ENCODE measurements at regions not wholly inside any gene's neighbourhood (a gene's known extent, or its start where the extent isn't known, plus 50 kb on each side); places are given as distances from the start of the nearest gene placed in this dataset.

- H3K27ac ChIP-seq (ENCODE audit: low read length): no peak overlapping the region
- H3K27me3 ChIP-seq (ENCODE audit: insufficient read depth, low read length): no peaks in the 10 kb centered on the region
- H3K9ac ChIP-seq (ENCODE audit: low read depth, low read length): no peak overlapping the region
- no peaks in the 10 kb centered on the region for H3K9me3 ChIP-seq (ENCODE audit: insufficient read depth, low read depth, low read length)
- H3K36me3 ChIP-seq (ENCODE audit: insufficient read depth, low read depth, low read length): no peaks in the 10 kb centered on the region
- no peaks in the 10 kb centered on the region for H3K4me1 ChIP-seq (ENCODE audit: insufficient read depth, low read length)
- H3K4me3 ChIP-seq (ENCODE audit: low read length): no peak overlapping the region
Observed at GRCh38 chr3:78402720-78403119, 1362.8 kb downstream of the ROBO2 start.

- Histone ChIP-seq H3K9ac (ENCODE audit: low read depth, low read length) (no peak overlapping the region), H3K4me1 (ENCODE audit: insufficient read depth, low read length) (no peaks in the 10 kb centered on the region), H3K4me3 (ENCODE audit: low read length) (no peak overlapping the region), H3K36me3 (ENCODE audit: insufficient read depth, low read depth, low read length) (no peaks in the 10 kb centered on the region), H3K27me3 (ENCODE audit: insufficient read depth, low read length) (no peaks in the 10 kb centered on the region), H3K27ac (ENCODE audit: low read length) (no peak overlapping the region), H3K9me3 (ENCODE audit: insufficient read depth, low read depth, low read length) (no peaks in the 10 kb centered on the region)
Observed at GRCh38 chr3:78405745-78406144, 1362.1 kb downstream of the ROBO1 start.

- Histone ChIP-seq H3K4me3 (ENCODE audit: low read length) (no peak overlapping the region), H3K27ac (ENCODE audit: low read length) (no peak overlapping the region), H3K4me1 (ENCODE audit: insufficient read depth, low read length) (no peaks in the 10 kb centered on the region), H3K27me3 (ENCODE audit: insufficient read depth, low read length) (no peaks in the 10 kb centered on the region), H3K36me3 (ENCODE audit: insufficient read depth, low read depth, low read length) (no peaks in the 10 kb centered on the region), H3K9me3 (ENCODE audit: insufficient read depth, low read depth, low read length) (no peaks in the 10 kb centered on the region), H3K9ac (ENCODE audit: low read depth, low read length) (no peak overlapping the region)
Observed at GRCh38 chr3:78406396-78406795, 1361.4 kb downstream of the ROBO1 start.

GRCh38 chr3:78410077-78410476, 1357.7 kb downstream of the ROBO1 start:
- Histone ChIP-seq H3K4me1 (ENCODE audit: insufficient read depth, low read length) (no peaks in the 10 kb centered on the region), H3K4me3 (ENCODE audit: low read length) (no peak overlapping the region), H3K27ac (ENCODE audit: low read length) (no peak overlapping the region), H3K9ac (ENCODE audit: low read depth, low read length) (no peak overlapping the region), H3K27me3 (ENCODE audit: insufficient read depth, low read length) (no peaks in the 10 kb centered on the region), H3K36me3 (ENCODE audit: insufficient read depth, low read depth, low read length) (no peaks in the 10 kb centered on the region), H3K9me3 (ENCODE audit: insufficient read depth, low read depth, low read length) (no peaks in the 10 kb centered on the region)

- Histone ChIP-seq H3K27me3 (ENCODE audit: insufficient read depth, low read length) (no peaks in the 10 kb centered on the region), H3K4me1 (ENCODE audit: insufficient read depth, low read length) (no peaks in the 10 kb centered on the region), H3K27ac (ENCODE audit: low read length) (no peak overlapping the region), H3K36me3 (ENCODE audit: insufficient read depth, low read depth, low read length) (no peaks in the 10 kb centered on the region), H3K9me3 (ENCODE audit: insufficient read depth, low read depth, low read length) (no peaks in the 10 kb centered on the region), H3K4me3 (ENCODE audit: low read length) (no peak overlapping the region), H3K9ac (ENCODE audit: low read depth, low read length) (no peak overlapping the region)
Observed at GRCh38 chr3:78414261-78414660, 1353.5 kb downstream of the ROBO1 start.

GRCh38 chr3:78420611-78421010, 1347.2 kb downstream of the ROBO1 start:
- H3K36me3 ChIP-seq (ENCODE audit: insufficient read depth, low read depth, low read length): no peaks in the 10 kb centered on the region
- H3K4me3 ChIP-seq (ENCODE audit: low read length): no peak overlapping the region
- H3K27me3 ChIP-seq (ENCODE audit: insufficient read depth, low read length): no peaks in the 10 kb centered on the region
- no peak overlapping the region for H3K27ac ChIP-seq (ENCODE audit: low read length)
- no peaks in the 10 kb centered on the region for H3K9me3 ChIP-seq (ENCODE audit: insufficient read depth, low read depth, low read length)
- H3K4me1 ChIP-seq (ENCODE audit: insufficient read depth, low read length): peaks cover 3% of the 10 kb centered on the region; the same call in 1 of the 2 replicates
- H3K9ac ChIP-seq (ENCODE audit: low read depth, low read length): no peak overlapping the region

- H3K9me3 ChIP-seq (ENCODE audit: insufficient read depth, low read depth, low read length): no peaks in the 10 kb centered on the region
- H3K4me1 ChIP-seq (ENCODE audit: insufficient read depth, low read length): peaks cover 3% of the 10 kb centered on the region; the same call in 1 of the 2 replicates
- H3K36me3 ChIP-seq (ENCODE audit: insufficient read depth, low read depth, low read length): no peaks in the 10 kb centered on the region
- H3K27ac ChIP-seq (ENCODE audit: low read length): no peak overlapping the region
- H3K4me3 ChIP-seq (ENCODE audit: low read length): no peak overlapping the region
- H3K9ac ChIP-seq (ENCODE audit: low read depth, low read length): no peak overlapping the region
- H3K27me3 ChIP-seq (ENCODE audit: insufficient read depth, low read length): no peaks in the 10 kb centered on the region
Observed at GRCh38 chr3:78421247-78421966, 1346.4 kb downstream of the ROBO1 start.

GRCh38 chr3:78424656-78425055, 1343.1 kb downstream of the ROBO1 start:
- Histone ChIP-seq H3K4me1 (ENCODE audit: insufficient read depth, low read length) (peaks cover 3% of the 10 kb centered on the region; the same call in 1 of the 2 replicates), H3K9ac (ENCODE audit: low read depth, low read length) (no peak overlapping the region), H3K27ac (ENCODE audit: low read length) (no peak overlapping the region), H3K27me3 (ENCODE audit: insufficient read depth, low read length) (no peaks in the 10 kb centered on the region), H3K36me3 (ENCODE audit: insufficient read depth, low read depth, low read length) (no peaks in the 10 kb centered on the region), H3K9me3 (ENCODE audit: insufficient read depth, low read depth, low read length) (no peaks in the 10 kb centered on the region), H3K4me3 (ENCODE audit: low read length) (no peak overlapping the region)

- Histone ChIP-seq H3K9ac (ENCODE audit: low read depth, low read length) (no peak overlapping the region), H3K27ac (ENCODE audit: low read length) (no peak overlapping the region), H3K27me3 (ENCODE audit: insufficient read depth, low read length) (no peaks in the 10 kb centered on the region), H3K36me3 (ENCODE audit: insufficient read depth, low read depth, low read length) (no peaks in the 10 kb centered on the region), H3K4me3 (ENCODE audit: low read length) (no peak overlapping the region), H3K4me1 (ENCODE audit: insufficient read depth, low read length) (no peaks in the 10 kb centered on the region; the same call in 1 of the 2 replicates), H3K9me3 (ENCODE audit: insufficient read depth, low read depth, low read length) (no peaks in the 10 kb centered on the region)
Observed at GRCh38 chr3:78426454-78426853, 1341.3 kb downstream of the ROBO1 start.

- Histone ChIP-seq H3K27me3 (ENCODE audit: insufficient read depth, low read length) (no peaks in the 10 kb centered on the region), H3K9me3 (ENCODE audit: insufficient read depth, low read depth, low read length) (no peaks in the 10 kb centered on the region), H3K4me1 (ENCODE audit: insufficient read depth, low read length) (no peaks in the 10 kb centered on the region; the same call in 1 of the 2 replicates), H3K27ac (ENCODE audit: low read length) (no peak overlapping the region), H3K36me3 (ENCODE audit: insufficient read depth, low read depth, low read length) (no peaks in the 10 kb centered on the region), H3K9ac (ENCODE audit: low read depth, low read length) (no peak overlapping the region), H3K4me3 (ENCODE audit: low read length) (no peak overlapping the region)
Observed at GRCh38 chr3:78427303-78427702, 1340.5 kb downstream of the ROBO1 start.

GRCh38 chr3:78430741-78431140, 1337.1 kb downstream of the ROBO1 start:
- Histone ChIP-seq H3K27me3 (ENCODE audit: insufficient read depth, low read length) (no peaks in the 10 kb centered on the region), H3K36me3 (ENCODE audit: insufficient read depth, low read depth, low read length) (no peaks in the 10 kb centered on the region), H3K4me3 (ENCODE audit: low read length) (no peak overlapping the region), H3K4me1 (ENCODE audit: insufficient read depth, low read length) (no peaks in the 10 kb centered on the region), H3K9ac (ENCODE audit: low read depth, low read length) (no peak overlapping the region), H3K27ac (ENCODE audit: low read length) (no peak overlapping the region), H3K9me3 (ENCODE audit: insufficient read depth, low read depth, low read length) (no peaks in the 10 kb centered on the region)

GRCh38 chr3:78434801-78435200, 1333.0 kb downstream of the ROBO1 start:
- H3K4me1 ChIP-seq (ENCODE audit: insufficient read depth, low read length): no peaks in the 10 kb centered on the region
- no peak overlapping the region for H3K9ac ChIP-seq (ENCODE audit: low read depth, low read length)
- no peaks in the 10 kb centered on the region for H3K9me3 ChIP-seq (ENCODE audit: insufficient read depth, low read depth, low read length)
- H3K36me3 ChIP-seq (ENCODE audit: insufficient read depth, low read depth, low read length): no peaks in the 10 kb centered on the region
- H3K4me3 ChIP-seq (ENCODE audit: low read length): no peak overlapping the region
- H3K27ac ChIP-seq (ENCODE audit: low read length): no peak overlapping the region
- no peaks in the 10 kb centered on the region for H3K27me3 ChIP-seq (ENCODE audit: insufficient read depth, low read length)

All from iPS-20b (cell line).